ENCODE measurements at regions not wholly inside any gene's neighbourhood (a gene's known extent, or its start where the extent isn't known, plus 50 kb on each side); places are given as distances from the start of the nearest gene placed in this dataset.

GRCh38 chr5:117095346-117096332, 521.0 kb upstream of the SEMA6A start:
- H3K4me3 ChIP-seq (ENCODE audit: low read depth, low read length): no peak overlapping the region
- TF ChIP-seq CTCF (IDR thresholded peaks at IDR 0.05; ENCODE audit: low read depth, low read length): no peak

- TF ChIP-seq CTCF (IDR thresholded peaks at IDR 0.05; ENCODE audit: low read depth, low read length): no peak
These were observed 519.6 kb upstream of the SEMA6A start for GRCh38 chr5:117094114-117094815.

GRCh38 chr5:117093653-117094052, 519.0 kb upstream of the SEMA6A start:
- no peak overlapping the region for H3K4me3 ChIP-seq (ENCODE audit: low read depth, low read length)
- no peak for TF ChIP-seq CTCF (IDR thresholded peaks at IDR 0.05; ENCODE audit: low read depth, low read length)

More at GRCh38 chr5:117094114-117094815, 519.6 kb upstream of the SEMA6A start:
- no peak overlapping the region for H3K4me3 ChIP-seq (ENCODE audit: low read depth, low read length)

DNA sequence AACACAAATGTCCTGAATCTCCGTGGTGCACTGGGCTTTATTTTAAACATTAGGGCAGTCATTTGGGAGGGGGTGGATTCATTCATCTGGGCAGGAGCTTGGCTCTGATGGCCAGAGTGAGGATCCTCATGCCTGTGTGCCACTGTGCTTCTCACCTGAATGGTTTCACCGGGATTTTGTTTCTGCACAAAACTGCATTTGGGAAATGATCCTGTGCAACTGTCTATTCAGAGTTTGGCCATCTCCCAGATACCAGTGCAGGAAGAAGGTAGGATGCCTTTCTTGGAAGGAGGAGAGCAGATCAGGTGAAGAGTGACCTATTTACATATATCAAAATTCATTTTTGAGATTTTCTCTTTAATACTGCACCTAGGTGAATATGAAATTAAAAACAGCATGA, 514.4 kb upstream of the SEMA6A start:
- no peak for TF ChIP-seq CTCF (IDR thresholded peaks at IDR 0.05; ENCODE audit: low read depth, low read length)
- H3K4me3 ChIP-seq (ENCODE audit: low read depth, low read length): no peak overlapping the region

DNA sequence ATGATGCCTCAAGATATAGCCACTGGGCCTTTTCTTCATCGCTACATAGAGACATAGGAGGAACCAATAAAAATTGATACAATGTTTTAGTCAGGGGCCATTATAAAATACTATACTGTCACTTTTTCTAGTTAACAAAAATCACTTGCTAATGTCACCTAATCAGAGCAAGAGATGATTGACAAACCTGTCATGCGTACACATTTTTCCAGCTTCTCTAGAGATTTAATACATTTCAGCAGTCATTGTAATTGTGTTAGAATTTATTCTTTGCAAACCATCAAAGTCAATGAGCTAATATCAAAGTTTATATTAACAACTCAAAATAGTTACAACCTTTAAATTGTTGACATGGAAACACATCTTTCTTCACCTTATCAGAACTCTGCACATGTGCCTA, 513.6 kb upstream of the SEMA6A start:
- TF ChIP-seq CTCF (IDR thresholded peaks at IDR 0.05; ENCODE audit: low read depth, low read length): no peak
- no peak overlapping the region for H3K4me3 ChIP-seq (ENCODE audit: low read depth, low read length)

- no peak for TF ChIP-seq CTCF (IDR thresholded peaks at IDR 0.05; ENCODE audit: low read depth, low read length)
- no peak overlapping the region for H3K4me3 ChIP-seq (ENCODE audit: low read depth, low read length)
These were observed 509.4 kb upstream of the SEMA6A start for GRCh38 chr5:117084067-117084466.

DNA sequence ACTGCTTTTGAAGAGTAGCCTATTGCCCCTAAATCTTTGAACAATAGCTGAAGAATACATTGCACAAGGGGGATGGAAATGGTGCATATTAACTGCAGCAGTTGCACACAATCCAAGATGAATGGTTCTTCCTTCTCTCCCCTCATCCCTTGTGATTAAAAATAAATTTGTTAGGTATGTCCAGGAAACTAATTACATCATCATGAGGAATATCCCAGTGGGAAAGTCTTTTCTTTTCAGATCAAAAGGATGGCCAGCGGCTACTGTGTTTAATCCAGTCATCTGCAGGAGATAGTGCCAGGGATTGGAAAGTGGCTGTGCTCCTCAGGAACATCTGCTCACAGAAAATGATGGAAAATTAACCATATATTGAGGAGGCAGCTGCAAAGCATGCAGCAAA, 508.4 kb upstream of the SEMA6A start:
- H3K4me3 ChIP-seq (ENCODE audit: low read depth, low read length): no peak overlapping the region
- TF ChIP-seq CTCF (IDR thresholded peaks at IDR 0.05; ENCODE audit: low read depth, low read length): no peak

Measured in WI38 (cell line).